ENCODE measurements at regions not wholly inside any gene's neighbourhood (a gene's known extent, or its start where the extent isn't known, plus 50 kb on each side); places are given as distances from the start of the nearest gene placed in this dataset.

- no peak for DNase-seq (ENCODE audit: low read depth in 1 of 2, low spot score in 1 of 2)
- no peak overlapping the region for H3K4me2 ChIP-seq
- CTCF ChIA-PET = no interaction called here
- H3K9me3 ChIP-seq = no peaks in the 10 kb centered on the region
- FAIRE-seq = no peak
- H3K27ac ChIP-seq = no peak overlapping the region
- no peaks in the 10 kb centered on the region for H3K4me1 ChIP-seq
- POLR2A ChIA-PET = no interaction called here
- 10% methylated on average over 2 of the region's 2 CpGs for WGBS (ENCODE audit: missing lambda C conversion rate)
- no peak for ATAC-seq
- TF ChIP-seq ATOH8 (CRISPR knock-in tag; IDR thresholded peaks at IDR 0.05; ENCODE audit: low read depth) = no peak
- TF ChIP-seq MAX (IDR thresholded peaks at IDR 0.05) = no peak
- no peak for TF ChIP-seq FOXS1 (CRISPR knock-in tag; IDR thresholded peaks at IDR 0.05)
- no peak for TF ChIP-seq CBX8 (IDR thresholded peaks at IDR 0.05)
- no peak for TF ChIP-seq EHF (CRISPR knock-in tag; IDR thresholded peaks at IDR 0.05)
- TF ChIP-seq KDM1A (IDR thresholded peaks at IDR 0.05; ENCODE audit: low read depth) = no peak
- no peak for TF ChIP-seq HDAC2 (IDR thresholded peaks at IDR 0.05)
- no peak for TF ChIP-seq CHD4 (IDR thresholded peaks at IDR 0.05; ENCODE audit: borderline replicate concordance)
- no peak for TF ChIP-seq PHF8 (IDR thresholded peaks at IDR 0.05; ENCODE audit: borderline replicate concordance, low read depth)
- no peak for TF ChIP-seq NPAS2 (CRISPR knock-in tag; IDR thresholded peaks at IDR 0.05; ENCODE audit: borderline replicate concordance)
- TF ChIP-seq FOSB (CRISPR knock-in tag; IDR thresholded peaks at IDR 0.05) = no peak
- TF ChIP-seq JUNB (IDR thresholded peaks at IDR 0.05) = no peak
- TF ChIP-seq MAZ (IDR thresholded peaks at IDR 0.05; ENCODE audit: borderline replicate concordance, low read depth, low read length) = no peak
- no peak for TF ChIP-seq ZFP36 (IDR thresholded peaks at IDR 0.05; ENCODE audit: borderline replicate concordance, partially characterized antibody)
- TF ChIP-seq ESRRA (IDR thresholded peaks at IDR 0.05; ENCODE audit: borderline replicate concordance, low read length) = no peak
- TF ChIP-seq HOXB13 (CRISPR knock-in tag; IDR thresholded peaks at IDR 0.05; ENCODE audit: low read depth) = no peak
- no peak overlapping the region for H3K4me3 ChIP-seq
Observed at GRCh38 chr5:9829621-9830020, 199.5 kb upstream of the TAS2R1 start.

GRCh38 chr5:9820691-9821449 lies 190.7 kb upstream of the TAS2R1 start:
- no peak overlapping the region for H3K4me2 ChIP-seq

More at GRCh38 chr5:9820691-9821449, 190.7 kb upstream of the TAS2R1 start:
- ChIA-PET POLR2A (no interaction called here), CTCF (no interaction called here)
- FAIRE-seq (no peak), ATAC-seq (no peak), DNase-seq (ENCODE audit: low read depth in 1 of 2, low spot score in 1 of 2) (no peak)
- Histone ChIP-seq H3K9me3 (no peaks in the 10 kb centered on the region), H3K4me1 (no peaks in the 10 kb centered on the region), H3K4me3 (no peak overlapping the region), H3K27ac (no peak overlapping the region)
- WGBS (ENCODE audit: missing lambda C conversion rate) = 0% methylated on average over 4 of the region's 4 CpGs
- TF ChIP-seq FOSL2 (IDR thresholded peaks at IDR 0.05) = no peak
- TF ChIP-seq FOSL2 (CRISPR knock-in tag; IDR thresholded peaks at IDR 0.05) = no peak
- no peak for TF ChIP-seq SREBF2 (IDR thresholded peaks at IDR 0.05)
- no peak for TF ChIP-seq HOXB5 (CRISPR knock-in tag; IDR thresholded peaks at IDR 0.05)
- TF ChIP-seq KDM1A (IDR thresholded peaks at IDR 0.05; ENCODE audit: low read depth) = no peak
- no peak for TF ChIP-seq POLR2A (IDR thresholded peaks at IDR 0.05; ENCODE audit: low read length)
- TF ChIP-seq RFX5 (IDR thresholded peaks at IDR 0.05) = no peak
- no peak for TF ChIP-seq ZNF302 (CRISPR knock-in tag; IDR thresholded peaks at IDR 0.05)
- no peak for TF ChIP-seq ZC3H11A (IDR thresholded peaks at IDR 0.05)
- TF ChIP-seq BCL3 (IDR thresholded peaks at IDR 0.05) = no peak
- TF ChIP-seq JUNB (IDR thresholded peaks at IDR 0.05) = no peak
- TF ChIP-seq CBX8 (IDR thresholded peaks at IDR 0.05) = no peak
- no peak for TF ChIP-seq CHD4 (IDR thresholded peaks at IDR 0.05; ENCODE audit: borderline replicate concordance)
- no peak for TF ChIP-seq EP300 (IDR thresholded peaks at IDR 0.05)
- no peak for TF ChIP-seq CBX2 (IDR thresholded peaks at IDR 0.05; ENCODE audit: borderline replicate concordance, low read depth)
- no peak for TF ChIP-seq HDAC2 (IDR thresholded peaks at IDR 0.05)
- no peak for TF ChIP-seq TP53 (CRISPR knock-in tag; IDR thresholded peaks at IDR 0.05)
